MCF 10A (cell line): ENCODE measurements at regions not wholly inside any gene's neighbourhood (a gene's known extent, or its start where the extent isn't known, plus 50 kb on each side); places are given as distances from the start of the nearest gene placed in this dataset.

Experiments
- BruUV-seq: library from RNA; stranded (reverse); fragments of 400-500 nt; replicated peaks from 2 replicates; lab custom pipeline; 2021; lab: Mats Ljungman, UMichigan
- CTCF ChIA-PET: fragments of 300-600 bp; sonication (Branson Sonifier 250); formaldehyde crosslinking; extraction: SDS; loops from one replicate; lab custom pipeline; 2021; ENCODE audit warnings: antibody characterized with exemption, inconsistent platforms; lab: Yijun Ruan, JAX
- POLR2A ChIA-PET: fragments of 300-600, 350-650 bp; sonication (Branson Sonifier 250); formaldehyde crosslinking; extraction: SDS; loops from one replicate; lab custom pipeline; 2020; ENCODE audit warnings: antibody characterized with exemption, inconsistent platforms; lab: Yijun Ruan, JAX
- DNase-seq: peaks from one replicate; pipeline ENCODE4 v3.0.0-alpha.2; 2018; ENCODE audit not compliant: unreplicated experiment
- H3K27ac Mint-ChIP-seq: one replicate; pipeline ENCODE4 v1.8.0; 2022; ENCODE audit warnings: mild to moderate bottlenecking, low read depth, mixed read lengths; ENCODE audit not compliant: unreplicated experiment
- H3K27me3 Mint-ChIP-seq: one replicate; pipeline ENCODE4 v1.8.0; 2022; ENCODE audit warnings: mixed read lengths; ENCODE audit not compliant: insufficient read depth, unreplicated experiment
- H3K36me3 Mint-ChIP-seq: one replicate; pipeline ENCODE4 v1.8.0; 2022; ENCODE audit warnings: mild to moderate bottlenecking, moderate library complexity, mixed read lengths; ENCODE audit not compliant: insufficient read depth, unreplicated experiment
- H3K4me1 Mint-ChIP-seq: one replicate; pipeline ENCODE4 v1.8.0; 2022; ENCODE audit warnings: mixed read lengths; ENCODE audit not compliant: insufficient read depth, unreplicated experiment
- H3K4me3 Mint-ChIP-seq: one replicate; pipeline ENCODE4 v1.8.0; 2022; ENCODE audit warnings: mild to moderate bottlenecking, moderate library complexity, mixed read lengths; ENCODE audit not compliant: unreplicated experiment
- H3K9me3 Mint-ChIP-seq: one replicate; pipeline ENCODE4 v1.8.0; 2022; ENCODE audit warnings: mixed read lengths; ENCODE audit not compliant: unreplicated experiment
- CTCF ChIP-seq: fragments of 200-600 bp; IDR thresholded peaks from one replicate; pipeline ENCODE4 v1.8.0; 2022; ENCODE audit warnings: antibody characterized with exemption, mild to moderate bottlenecking; ENCODE audit not compliant: unreplicated experiment
- intact Hi-C: fragments of 100-400 bp; cut with micrococcal nuclease; formaldehyde crosslinking; loops from 2 replicates; pipeline ENCODE4 v1.14.1; 2022

GRCh38 chr6:156189195-156189594, 588.0 kb upstream of the ARID1B start:
- ChIA-PET POLR2A (interaction anchor here (0.6 to 1.0 kb wide), 5 partner anchors 17 to 748 kb away, joined by 3 to 5 read pairs (median 3); no protein-coding TSS in a partner anchor), CTCF (no interaction called here)
- BruUV-seq = no TSS peak
- Mint-ChIP-seq H3K36me3 (no peaks in the 10 kb centered on the region), H3K4me3 (no peak overlapping the region), H3K4me1 (peaks cover 7% of the 10 kb centered on the region), H3K27ac (no peak overlapping the region), H3K9me3 (peaks cover 2% of the 10 kb centered on the region), H3K27me3 (no peaks in the 10 kb centered on the region)
- TF ChIP-seq CTCF = no peak
- intact Hi-C loops = no loop called here
- DNase-seq = no peak

- Mint-ChIP-seq H3K27ac (no peak overlapping the region), H3K9me3 (no peaks in the 10 kb centered on the region), H3K27me3 (no peaks in the 10 kb centered on the region), H3K4me1 (peaks cover 12% of the 10 kb centered on the region), H3K36me3 (no peaks in the 10 kb centered on the region), H3K4me3 (no peak overlapping the region)
- TF ChIP-seq CTCF = no peak
- no TSS peak for BruUV-seq
- intact Hi-C loops = no loop called here
- POLR2A ChIA-PET = no interaction called here
- CTCF ChIA-PET = no interaction called here
- DNase-seq = no peak
These were observed 592.1 kb upstream of the ARID1B start for GRCh38 chr6:156185113-156185512.

- Mint-ChIP-seq H3K4me1 (peaks cover 5% of the 10 kb centered on the region), H3K27me3 (no peaks in the 10 kb centered on the region), H3K9me3 (no peaks in the 10 kb centered on the region), H3K4me3 (no peak overlapping the region), H3K36me3 (no peaks in the 10 kb centered on the region), H3K27ac (no peak overlapping the region)
- CTCF ChIA-PET = no interaction called here
- DNase-seq = no peak
- intact Hi-C loops = no loop called here
- POLR2A ChIA-PET = interaction anchor here (1.0 kb wide), 1 partner anchor 10 kb away, joined by 6 read pairs; no protein-coding TSS in a partner anchor
- TF ChIP-seq CTCF = no peak
- no TSS peak for BruUV-seq
These were observed 593.5 kb upstream of the ARID1B start for GRCh38 chr6:156183678-156184077.

GRCh38 chr6:156182356-156182755, 594.8 kb upstream of the ARID1B start:
- BruUV-seq = no TSS peak
- no peak for DNase-seq
- Mint-ChIP-seq H3K27me3 (no peaks in the 10 kb centered on the region), H3K27ac (no peak overlapping the region), H3K9me3 (no peaks in the 10 kb centered on the region), H3K36me3 (no peaks in the 10 kb centered on the region), H3K4me3 (no peak overlapping the region), H3K4me1 (peaks cover 5% of the 10 kb centered on the region)
- no peak for TF ChIP-seq CTCF
- intact Hi-C loops = no loop called here
- CTCF ChIA-PET = interaction anchor here (0.6 to 1.2 kb wide), 3 partner anchors 11 to 1025 kb away, joined by 3 to 4 read pairs (median 3); no protein-coding TSS in a partner anchor
- POLR2A ChIA-PET = no interaction called here
